HG03575 (cell line): ENCODE measurements at regions not wholly inside any gene's neighbourhood (a gene's known extent, or its start where the extent isn't known, plus 50 kb on each side); places are given as distances from the start of the nearest gene placed in this dataset.

Experiments used
- ATAC-seq: cut with Tn5 transposase; IDR thresholded peaks from one replicate; pipeline ENCODE4 v1.9.1; 2021; ENCODE audit not compliant: unreplicated experiment, insufficient number of reproducible peaks, low FRiP score; ENCODE audit errors: extremely low read depth

- ATAC-seq, result no peak
These were observed 61.9 kb upstream of the RPS6KA2 start for GRCh38 chr6:166688901-166689300.

GRCh38 chr6:166687879-166688205 lies 60.8 kb upstream of the RPS6KA2 start:
- ATAC-seq, result no peak

GRCh38 chr6:166687070-166687878 lies 60.2 kb upstream of the RPS6KA2 start:
- no peak for ATAC-seq

- ATAC-seq, result no peak
These were observed 59.3 kb upstream of the RPS6KA2 start for GRCh38 chr6:166686317-166686716.

- ATAC-seq, result no peak
These were observed 57.8 kb upstream of the RPS6KA2 start for GRCh38 chr6:166684866-166685265.

- no peak for ATAC-seq
These were observed 57.1 kb upstream of the RPS6KA2 start for GRCh38 chr6:166684170-166684569.

- no peak for ATAC-seq
These were observed 56.4 kb upstream of the RPS6KA2 start for GRCh38 chr6:166683477-166683876.

GRCh38 chr6:166679566-166679965 lies 52.5 kb upstream of the RPS6KA2 start:
- no peak for ATAC-seq

- ATAC-seq, result no peak
These were observed 51.4 kb upstream of the RPS6KA2 start for GRCh38 chr6:166678426-166678825.

GRCh38 chr6:166677941-166678340 lies 50.9 kb upstream of the RPS6KA2 start:
- no peak for ATAC-seq
